DMS53 treated with DMSO at 0.1 percent for 48 hours (cell line): ENCODE measurements at regions not wholly inside any gene's neighbourhood (a gene's known extent, or its start where the extent isn't known, plus 50 kb on each side); places are given as distances from the start of the nearest gene placed in this dataset.
"Not testable (repeated sequence)": the region's sequence is repeated elsewhere in the genome, so short reads cannot be mapped to it uniquely, and the experiment has no call there.

ENCODE experiments used
- DNase-seq: peaks from one replicate; lab custom pipeline; 2025; ENCODE audit not compliant: unreplicated experiment; lab: John Stamatoyannopoulos, UW

DNA sequence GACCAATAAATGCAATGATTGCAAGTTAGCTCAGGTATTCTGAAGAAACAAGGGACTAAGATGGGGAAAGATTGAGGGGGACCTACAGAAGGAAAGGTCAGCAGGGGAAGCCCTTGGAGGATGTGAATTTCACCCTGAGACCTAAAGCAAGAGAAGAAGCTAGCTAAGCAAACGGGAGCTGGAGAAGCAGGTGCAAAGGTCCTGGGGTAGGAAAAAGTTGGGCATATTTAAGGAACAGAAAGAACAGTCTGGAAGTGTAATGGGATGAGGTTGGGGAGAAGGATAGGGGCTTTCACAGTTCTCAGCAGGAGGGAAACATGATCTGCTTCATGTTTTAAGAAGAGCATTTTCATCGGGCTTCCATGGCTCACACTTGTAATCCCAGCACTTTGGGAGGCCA is 89.7 kb upstream of the SLC45A1 start:
- DNase-seq: no peak

DNA sequence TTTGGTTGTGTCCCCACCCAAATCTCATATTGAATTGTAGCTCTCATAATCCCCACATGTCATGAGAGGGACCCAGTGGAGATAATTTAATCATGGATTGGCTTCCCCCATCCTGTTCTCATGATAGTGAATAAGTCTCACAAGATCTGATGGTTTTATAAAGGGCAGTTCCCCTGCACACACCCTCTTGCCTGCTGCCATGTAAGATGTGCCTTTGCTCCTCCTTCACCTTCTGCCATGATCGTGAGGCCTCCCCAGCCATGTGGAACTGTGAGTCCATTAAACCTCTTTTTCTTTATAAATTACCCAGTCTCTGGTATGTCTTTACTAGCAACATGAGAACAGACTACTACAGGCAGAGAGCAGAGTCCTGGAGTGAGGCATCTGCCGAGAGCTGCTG is 90.2 kb upstream of the SLC45A1 start:
- not testable (repeated sequence) for DNase-seq

DNA sequence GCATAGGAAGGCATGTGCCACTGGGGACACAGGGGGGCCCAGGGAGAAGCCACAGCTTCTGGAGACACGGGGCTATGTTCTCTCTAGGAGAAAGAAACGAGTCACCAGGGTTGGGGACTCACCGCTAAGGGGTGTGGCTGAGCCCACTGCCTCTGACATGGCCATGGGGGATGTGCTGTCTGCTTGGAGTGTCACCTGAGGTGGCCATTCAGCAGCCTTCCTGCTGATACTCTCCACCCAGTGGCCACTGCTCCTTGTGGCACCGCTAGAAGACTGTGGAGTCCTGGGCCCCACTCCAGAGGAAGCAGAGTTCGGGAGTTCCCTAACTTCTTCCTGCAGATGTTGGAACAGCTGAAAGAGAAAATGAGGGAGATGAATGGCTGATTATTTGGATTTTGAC is 91.2 kb upstream of the SLC45A1 start:
- no peak for DNase-seq

DNA sequence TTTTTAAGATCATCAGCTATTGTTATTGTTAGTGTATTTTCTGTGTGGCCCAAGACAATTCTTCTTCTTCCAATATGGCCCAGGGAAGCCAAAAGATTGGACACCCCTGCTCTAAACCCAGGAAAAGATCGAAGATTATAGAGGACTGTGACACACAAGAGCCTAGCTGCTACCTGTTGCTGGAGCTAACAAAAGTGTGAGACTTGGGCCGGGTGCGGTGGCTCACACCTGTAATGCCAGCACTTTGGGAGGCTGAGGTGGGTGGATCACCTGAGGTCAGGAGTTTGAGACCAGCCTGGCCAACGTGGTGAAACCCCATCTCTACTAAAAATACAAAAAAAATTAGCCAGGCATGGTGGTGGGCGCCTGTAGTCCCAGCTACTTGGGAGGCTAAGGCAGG is 91.9 kb upstream of the SLC45A1 start:
- not testable (repeated sequence) for DNase-seq

DNA sequence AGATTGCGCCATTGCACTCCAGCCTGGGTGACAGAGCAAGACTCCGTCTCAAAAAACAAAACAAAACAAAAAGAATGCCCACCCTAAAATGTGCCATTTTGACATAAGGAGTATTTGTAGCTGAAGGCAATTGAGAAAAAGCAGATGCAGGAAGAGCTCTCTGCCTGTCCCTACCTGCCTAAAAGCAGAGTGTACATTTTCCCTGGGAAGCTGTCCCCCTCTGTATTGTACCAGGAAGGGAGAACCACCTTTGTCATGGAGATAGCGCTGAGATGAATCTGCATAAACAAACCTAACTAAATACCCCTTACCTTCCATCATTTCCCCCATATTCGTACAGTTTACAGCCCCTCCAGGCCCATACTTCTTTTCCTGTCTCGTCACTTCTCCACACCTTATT is 94.4 kb upstream of the SLC45A1 start:
- DNase-seq: no peak

DNA sequence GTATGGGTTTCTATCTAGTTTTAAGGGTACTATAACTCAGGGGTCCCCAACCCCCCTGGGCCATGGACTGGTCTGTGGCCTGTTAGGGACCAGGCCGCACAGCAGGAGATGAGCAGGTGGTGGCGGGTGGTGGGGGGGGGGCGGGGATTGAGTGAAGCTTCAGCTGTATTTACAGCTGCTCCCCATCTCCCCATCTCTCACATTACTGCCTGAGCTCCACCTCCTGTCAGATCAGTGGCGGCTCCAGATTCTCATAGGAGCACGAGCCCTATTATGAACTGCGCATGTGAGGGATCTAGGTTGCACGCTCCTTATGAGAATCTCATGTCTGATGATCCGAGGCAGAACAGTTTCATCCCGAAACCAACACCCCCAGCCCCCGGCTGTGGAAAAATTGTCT is 95.1 kb upstream of the SLC45A1 start:
- DNase-seq: no peak

DNA sequence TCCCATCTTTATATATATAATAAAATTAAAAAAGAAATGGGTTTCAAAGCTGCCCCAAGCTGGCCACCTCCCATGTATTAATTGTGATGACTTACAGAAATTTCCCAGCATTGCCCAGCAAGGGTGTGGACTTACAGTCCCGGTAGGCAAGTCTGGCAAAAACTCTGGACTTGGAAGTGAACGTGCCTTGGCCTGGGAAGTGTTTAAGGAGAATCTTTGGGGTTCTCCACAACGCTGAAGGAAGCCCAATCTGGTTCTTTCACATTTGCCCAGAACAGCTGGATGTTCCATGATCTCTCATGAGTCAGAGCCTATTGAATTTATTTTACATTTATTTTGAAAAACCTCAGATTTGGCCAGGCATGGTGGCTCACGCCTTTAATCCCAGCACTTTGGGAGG is 98.4 kb upstream of the SLC45A1 start:
- DNase-seq: no peak

DNA sequence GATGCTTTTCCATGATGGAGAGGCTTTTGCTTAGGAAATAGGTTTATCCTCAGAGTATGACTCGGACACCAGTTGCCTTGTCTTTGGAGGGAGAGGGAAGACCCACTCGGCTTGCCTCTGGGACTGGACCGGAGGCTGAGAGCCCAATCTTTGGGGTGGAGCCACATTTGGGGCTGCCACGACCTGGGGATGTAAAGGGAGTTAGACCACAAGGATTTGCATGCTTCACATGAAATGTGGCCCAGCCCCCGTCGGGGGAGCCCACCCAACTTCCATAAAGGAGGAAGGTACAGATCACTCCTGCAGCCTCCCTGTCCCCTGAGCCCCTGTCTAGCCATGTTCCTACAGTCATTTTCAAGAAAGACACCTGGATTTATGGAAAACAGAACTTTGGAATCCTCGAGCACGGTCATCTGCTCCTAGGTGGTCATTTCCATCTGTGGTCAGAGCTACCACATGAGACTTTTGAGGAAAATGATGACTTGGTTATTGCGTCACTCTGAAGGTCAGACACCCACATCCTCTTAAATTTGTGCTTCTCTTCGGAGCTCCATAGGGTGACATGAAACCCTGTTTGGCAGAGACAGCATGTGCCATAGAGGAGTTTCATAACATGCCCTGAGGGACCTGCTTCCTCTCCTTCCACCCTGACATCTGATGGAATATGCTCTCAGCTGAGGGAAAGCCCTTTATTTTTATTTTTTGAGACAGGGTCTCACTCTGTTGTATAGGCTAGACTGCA is 99.4 kb upstream of the SLC45A1 start:
- no peak for DNase-seq

DNA sequence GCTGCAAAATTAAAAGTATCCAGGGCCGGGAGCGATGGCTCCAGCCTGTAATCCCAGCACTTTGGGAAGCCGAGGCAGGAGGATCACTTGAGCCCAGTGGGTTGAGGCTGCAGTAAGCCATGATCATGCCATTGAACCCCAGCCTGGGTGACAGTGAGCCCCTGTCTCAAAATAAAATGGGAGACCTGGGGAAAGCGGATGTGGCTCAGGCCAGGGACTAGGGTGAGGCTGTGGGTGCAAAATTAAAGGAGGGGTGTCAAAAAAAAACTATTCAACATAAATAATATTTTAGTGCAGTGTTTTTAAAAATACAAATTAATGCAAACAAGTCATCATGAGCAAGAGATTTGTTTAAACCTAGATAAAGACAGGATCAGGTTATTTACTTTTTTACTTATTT is 100.1 kb upstream of the SLC45A1 start:
- no peak for DNase-seq

DNA sequence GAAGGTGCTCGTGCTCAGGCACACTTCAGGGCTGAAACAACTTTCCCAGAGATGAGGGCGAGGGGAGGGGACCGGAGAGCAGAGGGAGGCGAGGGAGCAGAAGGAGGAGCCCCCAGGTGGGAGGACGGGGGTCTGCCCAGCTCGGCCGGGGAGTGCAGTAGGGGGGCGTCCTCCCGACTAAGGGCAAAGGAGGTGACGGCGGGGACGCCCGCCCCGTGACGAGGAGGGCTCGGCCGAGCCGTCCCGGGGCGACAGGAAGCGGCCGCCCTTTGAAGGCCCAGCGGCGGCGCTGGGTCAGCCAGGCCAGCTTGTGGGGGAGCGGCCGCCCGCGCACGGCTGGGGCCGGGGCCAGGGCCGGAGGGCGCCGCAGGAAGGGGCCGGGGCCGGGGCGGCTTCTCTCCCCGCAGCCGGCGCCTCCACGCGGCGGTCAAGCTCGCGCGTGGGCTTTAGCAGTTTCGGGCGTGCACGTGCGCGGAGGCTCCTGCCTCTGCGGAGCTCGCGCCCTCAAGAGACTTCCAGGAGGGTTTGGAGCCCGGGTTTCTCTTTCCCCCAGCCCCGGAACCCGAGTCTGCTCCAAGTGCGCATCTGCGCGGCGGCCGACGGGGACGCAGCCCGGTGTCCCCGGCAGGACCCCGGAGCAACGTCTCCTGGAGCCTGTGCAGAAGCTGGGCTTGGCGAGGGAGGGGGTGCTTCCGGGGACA is 100.8 kb upstream of the SLC45A1 start:
- no peak for DNase-seq

DNA sequence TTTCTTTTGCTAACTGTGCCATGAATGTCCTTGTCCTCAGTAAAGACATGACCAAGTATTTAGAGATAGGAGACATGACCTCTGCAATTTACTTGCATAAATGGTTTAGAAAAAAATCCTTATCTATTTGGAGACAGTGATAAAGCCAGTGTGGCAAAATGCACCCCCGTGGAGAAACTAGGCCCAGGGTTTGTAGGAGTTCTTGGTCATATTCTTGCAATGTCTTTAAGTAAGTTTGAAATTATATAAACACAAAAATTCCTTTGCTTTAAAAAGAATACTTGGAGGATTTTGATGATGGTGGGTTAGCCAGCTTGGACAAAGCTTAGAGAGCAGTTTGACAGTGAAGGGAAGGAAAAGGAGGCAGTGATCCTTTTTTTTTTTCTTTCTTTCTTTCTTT is 101.9 kb upstream of the SLC45A1 start:
- DNase-seq: no peak

DNA sequence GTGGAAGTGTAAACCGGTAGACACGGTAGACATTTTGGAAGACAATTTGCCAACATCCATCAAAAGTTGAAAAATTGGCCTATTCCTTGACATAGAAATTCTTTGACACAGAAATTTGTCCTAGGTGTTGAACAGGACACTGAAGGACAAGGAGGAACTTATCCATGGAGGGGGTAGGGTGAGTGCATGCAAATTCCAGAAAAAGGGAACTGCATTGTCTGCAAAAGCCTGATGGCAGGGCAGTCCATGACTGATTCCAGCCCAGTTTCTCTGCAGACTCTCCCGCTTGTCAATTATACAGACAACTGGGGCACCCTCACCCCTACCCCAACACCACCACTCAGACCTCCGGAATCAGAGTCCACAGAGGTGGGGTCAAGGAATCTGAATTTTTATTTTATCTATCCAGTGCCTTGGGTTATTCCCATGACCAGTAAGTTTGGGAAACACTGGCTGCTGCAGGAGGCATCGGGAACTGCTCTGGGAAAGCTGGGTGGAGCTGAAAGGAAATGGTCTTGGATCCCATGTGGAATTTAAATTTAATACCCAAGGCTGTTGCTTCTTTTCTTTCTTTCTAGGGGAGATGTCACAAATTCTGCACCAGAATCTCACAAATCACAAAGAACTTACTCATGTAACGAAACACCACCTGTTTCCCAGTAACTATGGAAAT is 103.3 kb upstream of the SLC45A1 start:
- no peak for DNase-seq

DNA sequence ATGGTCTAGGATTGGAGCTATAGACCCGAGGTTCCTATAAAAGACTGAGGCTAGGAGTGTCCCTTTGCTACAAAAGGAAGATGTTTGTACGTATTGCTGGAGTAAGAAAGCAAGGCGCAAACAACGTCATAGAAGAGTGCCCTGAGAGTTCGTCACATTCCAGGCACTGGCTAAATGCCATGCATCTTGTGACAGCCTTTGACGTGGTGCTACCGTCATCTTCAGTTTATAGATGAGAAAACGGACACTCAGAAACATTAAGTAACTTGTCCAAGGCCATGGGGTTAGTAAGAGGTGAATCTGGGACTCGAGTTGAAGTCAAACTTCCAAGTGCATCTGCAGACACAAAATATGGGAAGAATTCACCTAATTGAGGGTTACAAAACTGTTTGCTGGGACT is 104.2 kb upstream of the SLC45A1 start:
- no peak for DNase-seq

DNA sequence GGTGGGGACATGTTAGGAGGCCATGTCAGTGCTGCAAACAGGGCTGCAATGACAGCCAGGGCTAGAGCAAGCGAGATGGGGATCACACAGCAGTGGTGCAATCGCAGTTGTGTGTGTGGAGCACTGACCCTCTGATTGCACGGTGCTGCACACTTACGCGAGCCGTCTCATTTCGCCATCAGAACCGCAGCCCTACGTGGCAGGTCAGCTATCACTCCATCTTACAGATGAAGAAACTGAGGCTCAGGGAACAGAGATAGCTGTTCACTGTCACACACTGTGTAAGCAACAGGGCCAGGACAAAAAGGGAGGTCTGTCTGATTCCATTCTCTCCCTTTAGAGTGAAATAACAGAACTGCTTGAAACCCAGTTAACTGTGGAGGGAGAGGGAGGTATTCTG is 104.8 kb upstream of the SLC45A1 start:
- no peak for DNase-seq

DNA sequence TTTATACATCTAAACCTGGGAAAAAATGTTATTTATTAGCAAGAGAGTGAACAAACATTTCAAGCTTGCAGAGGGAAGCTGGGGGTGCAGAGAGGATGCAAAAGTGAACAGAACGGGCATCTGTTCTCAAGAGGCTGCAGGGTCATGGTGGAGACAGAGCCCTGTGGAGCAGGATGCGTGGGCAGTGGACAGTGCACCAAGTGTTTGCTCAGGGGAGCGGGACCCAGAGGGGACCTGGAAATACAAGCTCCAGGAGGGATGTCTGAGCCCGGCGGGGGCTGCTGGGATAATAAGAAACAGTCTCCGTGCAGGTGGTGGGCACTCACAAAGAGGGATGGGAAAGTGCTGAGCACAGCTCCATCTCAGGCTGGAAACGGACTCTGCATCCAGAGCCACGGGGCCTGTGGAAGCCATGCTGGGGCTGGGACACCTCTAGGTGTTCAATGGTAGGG is 105.3 kb upstream of the SLC45A1 start:
- DNase-seq: no peak

DNA sequence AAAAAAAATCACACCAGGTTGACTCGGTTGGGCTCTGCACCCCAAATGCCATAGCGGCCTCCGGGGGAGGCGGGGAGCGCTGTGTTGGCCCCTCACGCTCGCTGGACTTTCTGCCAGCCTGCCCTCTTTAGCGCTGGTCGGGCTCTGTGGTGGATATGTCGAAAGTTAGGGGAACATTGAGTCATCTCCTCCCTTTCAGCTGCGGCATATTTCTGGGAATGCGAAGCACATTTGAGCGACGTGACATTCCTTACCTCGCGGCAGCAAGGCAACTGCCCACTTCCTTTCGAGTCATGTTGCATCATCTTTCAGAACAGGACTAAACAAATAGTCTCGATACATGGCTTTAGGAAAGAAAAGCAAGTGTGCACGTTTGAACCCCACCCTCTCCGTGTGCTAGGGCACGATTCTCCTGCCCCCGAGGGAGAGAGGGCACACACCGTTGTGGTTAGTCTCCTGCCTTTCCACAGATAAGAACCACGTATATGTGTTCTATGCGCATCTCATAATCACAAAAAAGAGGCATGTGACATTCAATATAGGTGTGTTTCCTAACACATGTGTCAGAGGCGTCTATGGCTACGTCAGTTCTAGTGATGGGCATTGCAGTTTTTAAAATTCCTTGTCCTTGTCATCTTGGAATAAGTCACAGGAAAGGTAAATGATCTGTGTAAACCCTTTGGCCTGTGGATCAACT is 105.9 kb upstream of the SLC45A1 start:
- DNase-seq: peak; percentile 27

DNA sequence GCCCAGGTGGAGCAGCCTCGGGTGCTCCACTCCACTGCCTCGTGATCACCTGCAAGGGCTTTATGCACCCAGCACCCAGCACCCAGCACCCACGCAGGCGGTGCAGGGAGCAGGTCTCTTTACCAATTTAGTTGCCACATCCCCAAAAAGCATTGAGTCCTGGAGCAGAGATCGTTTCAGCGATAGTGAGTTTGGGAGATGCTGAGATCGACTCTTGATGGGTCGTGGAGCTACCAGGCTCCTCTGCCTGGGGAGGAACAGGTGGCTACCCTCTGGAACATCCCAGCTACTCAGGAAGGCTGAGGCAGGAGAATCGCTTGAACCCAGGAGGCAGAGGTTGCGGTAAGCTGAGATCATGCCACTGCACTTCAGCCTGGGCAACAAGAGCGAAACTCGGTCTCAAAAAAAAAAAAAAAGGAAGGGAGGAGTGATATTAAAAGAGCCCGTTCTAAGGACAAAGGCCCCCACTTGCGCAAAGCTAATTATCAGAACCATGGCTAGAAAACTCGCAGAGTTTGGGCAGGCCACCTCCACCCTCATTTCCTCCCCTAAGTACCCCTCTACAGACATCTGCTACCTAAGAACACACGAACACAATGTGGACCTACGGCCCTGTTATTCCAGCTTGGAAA is 106.5 kb upstream of the SLC45A1 start:
- DNase-seq: no peak

DNA sequence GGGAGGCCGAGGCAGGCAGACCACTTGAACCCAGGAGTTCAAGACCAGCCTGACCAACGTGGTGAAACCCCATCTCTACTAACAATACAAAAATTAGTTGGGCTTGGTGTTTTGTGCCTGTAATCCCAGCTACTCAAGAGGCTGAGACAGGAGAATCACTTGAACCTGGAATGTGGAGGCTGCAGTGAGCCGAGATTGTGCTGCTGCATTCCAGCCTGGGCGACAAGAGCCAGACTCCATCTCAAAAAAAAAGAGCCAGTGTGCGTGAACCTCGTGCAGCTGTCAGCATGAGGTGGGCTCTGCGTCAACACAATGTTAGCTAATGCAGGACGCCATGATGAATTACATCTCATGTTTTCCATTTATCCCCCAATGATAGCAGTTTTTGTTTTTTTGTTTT is 110.7 kb upstream of the SLC45A1 start:
- DNase-seq: no peak

DNA sequence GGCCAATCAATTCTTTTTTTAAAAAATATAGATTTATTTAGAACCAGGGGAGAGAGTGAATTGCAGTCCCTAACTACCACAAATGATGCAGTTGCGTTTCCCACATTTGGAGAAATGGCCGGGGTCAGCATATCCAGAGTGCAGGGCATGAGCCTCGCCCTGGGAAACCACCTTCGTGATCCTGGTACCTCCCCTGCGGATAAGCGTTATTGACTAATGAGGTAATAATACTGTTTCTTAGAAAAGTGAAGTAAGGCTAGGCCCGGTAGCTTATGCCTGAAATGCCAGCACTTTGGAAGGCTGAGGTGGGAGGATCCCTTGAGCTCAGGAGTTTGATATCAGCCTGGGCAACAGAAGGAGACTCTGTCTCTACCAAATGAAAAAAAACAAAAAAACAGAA is 111.5 kb upstream of the SLC45A1 start:
- DNase-seq: no peak

DNA sequence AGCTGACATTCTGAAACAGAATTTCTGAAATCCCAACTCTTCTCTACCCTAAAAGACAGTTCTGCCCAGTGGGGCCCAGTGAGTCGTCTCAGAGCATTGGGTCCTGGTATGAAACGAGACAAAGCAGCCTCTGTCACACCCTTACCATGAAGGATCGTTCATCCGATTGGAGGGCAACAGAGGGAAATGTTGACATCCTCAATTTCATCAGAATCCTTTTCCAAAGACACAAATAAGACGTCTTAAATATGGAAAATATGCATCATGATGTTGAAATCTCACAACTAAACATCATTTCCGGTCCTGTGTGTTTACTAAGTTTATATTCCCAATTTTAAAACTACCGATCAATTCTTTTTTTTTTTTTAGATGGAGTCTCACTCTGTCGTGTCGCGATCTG is 112.1 kb upstream of the SLC45A1 start:
- DNase-seq: no peak

DNA sequence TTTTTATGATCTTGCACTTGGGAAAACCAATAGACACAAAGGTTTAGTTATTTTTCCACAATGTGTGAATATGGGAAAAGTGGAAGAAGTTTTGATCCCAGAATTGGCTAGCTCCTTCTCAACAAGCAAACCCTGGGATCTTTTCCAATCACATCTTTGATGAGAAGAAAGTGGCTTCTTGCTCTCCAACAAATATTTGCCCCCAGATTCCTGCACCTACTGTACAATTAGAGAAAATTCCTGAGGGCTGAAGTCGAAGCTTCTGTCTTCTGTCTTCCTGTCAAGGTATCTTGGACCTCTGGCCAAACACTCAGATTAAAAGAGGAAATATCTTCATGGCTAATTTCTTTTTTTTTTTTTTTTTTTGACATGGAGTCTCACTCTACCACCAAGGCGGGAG is 113.1 kb upstream of the SLC45A1 start:
- DNase-seq: no peak
